ENCODE measurements at regions not wholly inside any gene's neighbourhood (a gene's known extent, or its start where the extent isn't known, plus 50 kb on each side); places are given as distances from the start of the nearest gene placed in this dataset.

DNA sequence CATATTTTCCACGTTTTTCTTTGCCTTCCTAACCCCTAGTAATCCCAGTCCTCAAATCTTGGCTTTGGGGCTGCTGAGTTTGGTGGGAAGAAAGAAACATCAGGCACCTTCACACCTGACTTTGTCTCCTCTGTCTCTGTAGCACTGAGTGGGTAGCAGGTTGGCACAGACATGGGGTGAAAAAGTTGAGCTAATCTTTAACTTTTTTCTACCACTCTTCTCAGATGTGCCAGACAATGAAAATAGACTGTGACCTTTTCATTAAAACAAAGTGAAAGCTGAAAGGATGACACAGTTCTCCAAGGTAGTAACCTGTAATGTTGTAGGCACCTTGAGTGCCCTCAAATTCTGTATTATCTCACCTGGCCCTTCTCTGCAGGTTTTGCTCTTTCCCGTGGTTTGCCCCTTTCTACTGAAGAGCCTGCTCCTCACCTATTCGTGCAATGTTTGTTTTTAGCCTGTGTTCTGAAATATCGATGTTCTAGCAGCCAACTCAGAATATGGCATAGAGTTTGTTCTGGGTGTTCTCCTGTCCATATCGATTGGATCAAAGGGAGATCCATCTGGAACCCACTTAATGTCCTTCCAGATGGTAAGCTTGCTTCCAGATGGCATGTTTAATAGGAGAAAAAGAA lies 57.8 kb upstream of the ATXN1 start:
- intact Hi-C loops (cut with micrococcal nuclease): no loop called here
- no TSS peak for BruUV-seq (replicated peaks)
- Histone ChIP-seq H3K9me3 (ENCODE audit: control insufficient read depth, insufficient read depth, low read length) (no peaks in the 10 kb centered on the region), H3K9me1 (ENCODE audit: insufficient read depth, low read length) (no peaks in the 10 kb centered on the region), H2BK120ac (ENCODE audit: low read depth, low read length) (no peak overlapping the region), H4K91ac (ENCODE audit: insufficient read depth, low read depth, low read length) (no peak overlapping the region), H3K4me2 (ENCODE audit: low read depth, low read length) (no peak overlapping the region), H2BK20ac (ENCODE audit: low read depth, low read length) (0 out of 2 replicates have a peak overlapping the region, but pooled peaks have one; percentile 55), H3K56ac (ENCODE audit: extremely low read depth, insufficient read depth, low read length) (no peak overlapping the region), H2AK9ac (replicated peaks; ENCODE audit: low read depth, low read length, poor library complexity) (no peak overlapping the region), H2AK5ac (ENCODE audit: low read depth, low read length) (0 out of 2 replicates have a peak overlapping the region, but pooled peaks have one; percentile 6), H2BK15ac (ENCODE audit: low read depth, low read length) (no peak overlapping the region; the same call in 2 of the 3 replicates), H3K4me3 (ENCODE audit: insufficient read depth, low read depth, low read length) (no peak overlapping the region), H3K23ac (ENCODE audit: low read depth, low read length) (no peak overlapping the region), H3K14ac (replicated peaks; ENCODE audit: low read depth, low read length) (no peak overlapping the region), H3K79me1 (ENCODE audit: low read depth in 1 of 2, low read length in 2 of 2) (no peaks in the 10 kb centered on the region), H3K27me3 (ENCODE audit: control insufficient read depth, insufficient read depth, low read length) (peaks cover 1% of the 10 kb centered on the region; the same call in 1 of the 2 replicates), H2BK5ac (ENCODE audit: low read depth, low read length, poor library complexity, severe bottlenecking) (no peak overlapping the region), H4K5ac (ENCODE audit: low read depth, low read length) (peak overlapping the region; percentile 53; the same call in 1 of the 2 replicates), H3K36me3 (ENCODE audit: control insufficient read depth, insufficient read depth, low read length) (no peaks in the 10 kb centered on the region), H3K9ac (ENCODE audit: low read depth, low read length) (no peak overlapping the region), H3K4me1 (ENCODE audit: control insufficient read depth, insufficient read depth, low read length) (peaks cover 3% of the 10 kb centered on the region), H4K8ac (ENCODE audit: low read depth in 2 of 2, low read length in 2 of 2) (no peak overlapping the region), H3K18ac (ENCODE audit: low read depth, low read length) (peak overlapping the region; percentile 76; the same call in 1 of the 2 replicates), H3K27ac (ENCODE audit: insufficient read depth, low read length) (no peak overlapping the region), H3K4ac (ENCODE audit: low read depth, low read length) (peak overlapping the region; percentile 12; the same call in 1 of the 2 replicates), H4K20me1 (ENCODE audit: insufficient read depth, low read length) (no peaks in the 10 kb centered on the region), H2AFZ (replicated peaks; ENCODE audit: low read length, poor library complexity) (no peak overlapping the region)
- dilution Hi-C loops (cut with HindIII; ENCODE audit: low sequenced_read_pairs, unreplicated experiment): no loop called here
- WGBS, 2 experiments (ENCODE audit: extremely low coverage in 2 of 2, insufficient read length in 1 of 2): 100% methylated on average over 1 of the region's 5 CpGs; no CpG with 5 or more reads in 1 of the 2 experiments
- TF ChIP-seq SMC3 (IDR thresholded peaks at IDR 0.05; ENCODE audit: low read depth, low read length) (no peak), RAD21 (IDR thresholded peaks at IDR 0.05; ENCODE audit: low read length) (no peak), RFX5 (IDR thresholded peaks at IDR 0.05; ENCODE audit: low read depth, low read length) (no peak), BHLHE40 (IDR thresholded peaks at IDR 0.05; ENCODE audit: low read depth, low read length) (no peak), POLR2A (IDR thresholded peaks at IDR 0.05; ENCODE audit: low read depth, low read length) (no peak), MAZ (IDR thresholded peaks at IDR 0.05; ENCODE audit: borderline replicate concordance, low read depth, low read length) (no peak), RCOR1 (IDR thresholded peaks at IDR 0.05; ENCODE audit: insufficient replicate concordance, low read length) (no peak), CEBPB (IDR thresholded peaks at IDR 0.05; ENCODE audit: low read depth, low read length) (no peak), MXI1 (IDR thresholded peaks at IDR 0.05; ENCODE audit: borderline replicate concordance, low read depth, low read length) (no peak)
- TF ChIP-seq, protein P1, sequence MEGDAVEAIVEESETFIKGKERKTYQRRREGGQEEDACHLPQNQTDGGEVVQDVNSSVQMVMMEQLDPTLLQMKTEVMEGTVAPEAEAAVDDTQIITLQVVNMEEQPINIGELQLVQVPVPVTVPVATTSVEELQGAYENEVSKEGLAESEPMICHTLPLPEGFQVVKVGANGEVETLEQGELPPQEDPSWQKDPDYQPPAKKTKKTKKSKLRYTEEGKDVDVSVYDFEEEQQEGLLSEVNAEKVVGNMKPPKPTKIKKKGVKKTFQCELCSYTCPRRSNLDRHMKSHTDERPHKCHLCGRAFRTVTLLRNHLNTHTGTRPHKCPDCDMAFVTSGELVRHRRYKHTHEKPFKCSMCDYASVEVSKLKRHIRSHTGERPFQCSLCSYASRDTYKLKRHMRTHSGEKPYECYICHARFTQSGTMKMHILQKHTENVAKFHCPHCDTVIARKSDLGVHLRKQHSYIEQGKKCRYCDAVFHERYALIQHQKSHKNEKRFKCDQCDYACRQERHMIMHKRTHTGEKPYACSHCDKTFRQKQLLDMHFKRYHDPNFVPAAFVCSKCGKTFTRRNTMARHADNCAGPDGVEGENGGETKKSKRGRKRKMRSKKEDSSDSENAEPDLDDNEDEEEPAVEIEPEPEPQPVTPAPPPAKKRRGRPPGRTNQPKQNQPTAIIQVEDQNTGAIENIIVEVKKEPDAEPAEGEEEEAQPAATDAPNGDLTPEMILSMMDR (conservative IDR thresholded peaks at IDR 0.05; ENCODE audit: low read depth, low read length): no peak
- CTCF ChIA-PET: interaction anchor here (0.6 to 1.3 kb wide), 3 partner anchors 14 to 423 kb away, joined by 3 to 4 read pairs (median 3); no protein-coding TSS in a partner anchor
- POLR2A ChIA-PET (ENCODE audit: unreplicated experiment): no interaction called here
- ATAC-seq (ENCODE audit: low read depth): no peak
- DNase-seq: no peak
- in situ Hi-C loops (cut with MboI; ENCODE audit: low sequenced_read_pairs): no loop called here
